Fibroblast of the conjunctiva (primary cell): ENCODE measurements at regions not wholly inside any gene's neighbourhood (a gene's known extent, or its start where the extent isn't known, plus 50 kb on each side); places are given as distances from the start of the nearest gene placed in this dataset.
A peak's percentile ranks its signal among the peaks of the same experiment; 100 is the strongest.

Source experiments
- DNase-seq: peaks from one replicate; pipeline ENCODE4 v3.0.0-alpha.2; 2010; ENCODE audit warnings: low read depth

DNA sequence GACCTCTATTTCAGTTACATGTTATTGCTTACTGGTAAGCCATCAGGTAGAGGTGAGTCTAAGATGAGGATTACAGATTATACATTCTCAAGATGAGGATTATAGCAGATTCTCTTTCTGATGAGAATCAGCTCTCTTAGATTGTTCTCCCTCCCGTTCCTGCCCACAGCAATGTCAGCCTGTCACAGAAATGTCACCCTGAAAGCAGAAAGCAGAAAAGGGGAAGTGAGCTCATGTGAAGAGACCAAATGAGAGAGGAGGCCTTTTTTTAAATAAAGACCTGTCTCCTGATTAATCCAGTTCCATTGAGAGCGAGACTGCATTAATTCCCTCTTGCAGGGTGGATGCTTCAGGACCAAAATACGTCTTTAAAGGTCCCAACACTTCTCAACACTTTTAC lies 445.6 kb downstream of the KCTD12 start:
- DNase-seq = no peak

DNA sequence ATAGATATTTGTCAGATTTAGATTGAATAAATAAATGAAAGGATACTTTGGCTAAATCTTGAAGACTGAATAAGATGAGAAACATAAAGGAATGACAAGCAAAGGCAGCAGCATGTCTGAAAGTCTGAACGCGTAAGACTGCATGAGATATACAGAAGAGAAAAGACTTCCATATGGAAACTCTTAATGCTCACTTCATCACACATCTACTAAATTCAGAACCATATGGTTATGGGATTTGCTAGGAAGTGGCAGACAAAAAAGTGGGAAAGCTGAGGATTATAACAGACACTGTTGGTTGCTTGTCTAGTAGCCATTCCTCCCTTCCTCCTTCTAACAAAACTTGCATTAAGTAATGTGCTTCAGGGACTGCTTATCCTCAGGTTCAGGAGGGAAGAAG lies 446.7 kb downstream of the KCTD12 start:
- no peak for DNase-seq

DNA sequence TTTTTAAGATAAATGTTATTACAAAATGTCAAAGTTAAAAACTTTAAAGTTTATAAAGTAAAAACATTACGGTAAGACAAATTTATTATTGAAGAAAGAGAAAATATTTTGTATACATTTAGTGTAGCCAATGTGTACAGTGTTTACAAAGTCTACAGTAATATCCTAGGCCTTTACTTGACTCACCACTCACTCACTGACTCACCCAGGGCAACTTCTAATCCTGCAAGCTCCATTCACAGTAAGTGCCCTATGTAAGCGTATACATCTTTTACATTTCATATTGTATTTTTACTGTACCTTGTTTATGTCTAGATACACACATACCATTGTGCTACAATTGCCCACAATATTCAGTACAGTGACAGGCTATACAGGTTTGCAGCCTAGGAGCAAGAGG lies 448.2 kb downstream of the KCTD12 start:
- DNase-seq = no peak

DNA sequence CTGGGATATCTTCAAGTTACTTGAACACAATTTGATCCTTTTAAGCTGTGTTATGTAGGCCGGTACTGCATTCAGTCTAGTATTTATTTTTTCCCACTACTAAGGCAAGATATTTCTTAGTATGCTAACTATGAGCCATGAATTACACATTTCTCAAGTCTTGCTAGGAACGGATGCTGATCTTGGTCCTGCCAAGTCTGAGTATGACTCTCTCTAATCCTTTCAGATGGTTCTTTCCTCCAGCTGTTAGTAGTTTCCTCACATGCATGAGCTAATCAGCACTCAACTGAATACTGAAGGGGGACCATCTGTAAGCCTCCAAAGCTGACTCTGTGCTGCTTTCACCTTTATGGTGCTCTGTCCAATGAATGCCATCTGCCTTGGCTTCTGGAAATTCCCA lies 460.3 kb downstream of the KCTD12 start:
- DNase-seq = peak; percentile 88

DNA sequence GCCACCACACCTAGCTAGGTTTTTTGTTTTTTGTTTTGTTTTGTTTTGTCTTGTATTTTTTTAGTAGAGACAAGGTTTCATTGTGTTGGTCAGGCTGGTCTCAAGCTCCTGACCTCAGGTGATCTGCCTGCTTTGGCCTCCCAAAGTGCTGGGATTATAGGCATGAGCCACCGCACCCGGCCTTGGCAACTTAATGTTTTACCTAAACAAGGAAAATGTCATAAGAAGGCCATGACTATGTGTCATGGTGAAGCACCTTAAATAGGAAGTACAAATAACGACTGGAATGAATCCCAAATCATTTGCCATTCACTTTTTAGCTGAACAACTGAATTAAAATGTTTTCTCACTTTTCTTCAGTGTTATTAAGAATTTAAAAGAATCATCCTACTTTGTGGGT lies 465.2 kb downstream of the KCTD12 start:
- DNase-seq = no peak

DNA sequence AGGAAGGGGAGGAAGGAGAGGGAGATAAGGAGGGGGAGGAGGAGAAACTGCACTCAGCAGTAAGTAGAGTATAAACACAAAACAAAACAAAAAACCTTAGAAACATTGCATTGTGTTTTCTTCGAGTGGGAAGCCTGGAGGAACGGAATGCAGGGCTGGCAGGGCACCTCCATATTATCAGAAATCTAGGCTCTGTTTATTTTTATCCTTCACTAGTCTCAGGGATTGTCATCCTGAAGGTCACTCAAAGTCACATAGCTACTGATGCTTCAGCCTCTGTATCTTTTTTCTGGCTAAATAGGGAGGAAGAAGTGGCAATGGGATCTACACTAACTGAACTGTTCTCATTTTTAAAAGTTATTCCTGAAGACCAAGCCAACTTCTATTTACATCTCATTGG lies 467.8 kb downstream of the KCTD12 start:
- DNase-seq = no peak

DNA sequence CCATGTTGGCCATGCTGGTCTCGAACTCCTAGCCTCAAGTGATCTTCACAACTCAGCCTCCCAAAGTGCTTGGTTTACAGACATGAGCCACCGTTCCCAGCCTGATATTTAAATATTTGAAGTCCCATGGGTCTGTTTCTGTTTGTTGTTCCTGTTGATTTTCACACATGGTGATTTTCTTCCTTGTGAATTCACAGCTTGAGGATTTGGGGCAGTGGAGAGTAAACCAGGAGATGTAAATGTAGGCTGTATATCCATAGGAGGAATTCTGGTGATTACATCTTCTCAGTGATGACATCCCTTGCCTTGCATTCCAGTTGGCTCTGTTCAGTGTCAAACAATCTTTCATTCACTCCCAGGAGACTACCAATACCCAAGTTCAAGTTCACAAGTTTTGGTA lies 471.9 kb downstream of the KCTD12 start:
- DNase-seq = no peak

DNA sequence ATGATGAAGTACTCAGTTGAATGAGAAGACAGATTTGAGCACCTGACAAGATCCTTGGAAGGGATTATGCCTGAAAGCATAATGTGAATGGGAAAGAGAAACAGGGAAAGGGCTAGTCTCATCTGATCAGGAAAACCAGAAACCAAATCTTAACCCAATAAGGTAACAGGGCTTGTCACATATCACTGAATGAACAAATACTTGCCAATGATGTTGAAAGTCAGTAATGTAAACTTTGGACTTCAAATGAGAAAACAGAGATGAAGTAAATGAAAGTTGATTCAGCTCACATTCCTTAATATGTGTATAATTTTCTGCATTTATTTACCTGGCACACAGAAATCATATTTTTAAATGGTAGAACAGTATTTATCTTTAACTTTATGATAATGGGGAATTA lies 480.0 kb downstream of the KCTD12 start:
- DNase-seq = no peak

DNA sequence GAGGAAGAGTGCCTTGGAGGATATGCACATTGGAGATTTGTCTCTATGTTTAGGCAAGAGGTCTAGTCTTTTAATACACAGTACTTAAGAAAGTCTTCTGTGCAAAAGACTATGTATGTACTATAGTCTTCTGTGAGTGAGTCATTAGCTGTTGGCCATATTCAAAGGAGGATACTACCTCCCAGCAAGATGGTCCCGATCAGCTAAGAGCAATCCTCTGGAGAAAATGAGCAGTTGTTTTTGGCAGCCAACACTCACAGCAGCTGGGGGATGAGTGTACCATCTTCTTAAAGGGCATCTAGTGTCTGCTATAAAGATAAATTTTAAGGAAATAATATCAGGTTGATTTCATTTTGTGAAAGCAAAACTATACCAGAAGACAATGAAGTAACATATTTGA lies 487.8 kb downstream of the KCTD12 start:
- peak; percentile 51 for DNase-seq

DNA sequence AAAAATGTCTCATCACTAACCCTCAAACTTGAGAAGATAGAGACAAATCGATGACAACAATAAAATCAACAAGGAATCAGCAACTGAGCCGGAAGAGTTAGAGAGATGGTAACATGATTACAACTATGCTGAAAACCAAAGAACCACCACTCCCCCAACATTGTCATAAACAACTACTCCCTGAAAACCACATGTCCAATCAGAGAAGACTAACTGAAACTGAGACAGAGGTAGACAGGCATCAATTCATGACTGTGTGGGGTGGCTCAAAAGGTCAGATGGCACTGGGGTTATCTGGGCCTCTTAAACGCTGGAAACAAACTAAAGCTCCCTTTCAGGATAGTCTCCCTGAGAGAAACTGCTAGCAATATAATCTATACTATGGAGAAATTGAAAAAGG lies 488.8 kb downstream of the KCTD12 start:
- no peak for DNase-seq

DNA sequence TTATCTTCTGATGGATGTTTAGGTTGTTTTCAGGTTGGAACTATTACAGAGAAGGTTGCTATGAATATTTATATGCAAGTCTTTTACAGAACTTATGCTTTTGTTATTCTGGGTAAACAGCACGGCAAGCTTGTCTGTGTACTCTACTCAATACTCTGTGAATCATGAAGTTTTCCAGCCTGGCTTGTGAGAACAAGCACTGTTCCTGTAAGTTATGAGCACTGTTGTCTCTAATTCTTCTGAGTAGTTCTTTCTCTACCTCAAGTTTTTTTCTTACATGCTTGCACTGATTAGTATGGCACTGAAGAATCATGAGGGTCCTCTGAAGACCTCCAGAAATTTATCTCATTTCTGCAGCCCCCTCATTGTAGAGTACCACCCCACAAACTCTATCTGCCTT lies 496.9 kb downstream of the KCTD12 start:
- DNase-seq = no peak

DNA sequence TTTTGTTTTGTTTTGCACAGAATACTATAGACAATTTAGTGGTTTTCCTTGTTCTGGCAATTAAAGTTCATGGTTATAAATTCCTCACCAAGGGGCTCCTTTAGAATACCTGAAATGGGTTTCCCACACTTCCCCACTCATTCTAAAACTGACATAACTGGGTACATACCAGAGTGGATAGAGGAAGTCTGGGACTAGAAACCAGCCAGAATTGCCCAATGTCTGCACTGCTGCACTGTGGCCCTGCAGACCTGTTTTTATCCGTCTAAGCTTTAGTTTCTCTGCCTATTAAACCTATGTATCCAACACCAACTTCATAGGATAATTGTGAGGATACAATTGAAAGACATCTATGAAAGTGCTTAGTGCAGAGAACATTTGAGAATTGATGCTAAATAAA lies 498.6 kb downstream of the KCTD12 start:
- no peak for DNase-seq

DNA sequence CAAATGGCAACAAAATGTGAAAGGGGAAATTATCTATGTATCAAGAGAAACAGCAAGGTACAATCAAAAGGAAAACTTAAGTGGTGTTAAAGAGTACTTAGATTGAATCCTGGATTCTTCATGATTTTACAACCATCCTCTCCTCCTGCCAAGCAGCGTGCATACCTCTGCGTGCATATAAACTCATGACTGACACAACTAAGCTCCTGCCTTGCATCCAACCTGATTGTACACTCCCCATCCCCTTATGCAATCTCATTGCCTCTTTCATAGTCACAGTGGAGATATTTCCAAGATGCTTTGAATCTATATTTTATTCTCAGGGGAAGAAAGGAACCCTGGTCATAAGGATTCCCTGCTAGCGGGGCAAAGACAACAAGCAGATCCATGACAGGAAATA lies 499.9 kb downstream of the KCTD12 start:
- DNase-seq = no peak

DNA sequence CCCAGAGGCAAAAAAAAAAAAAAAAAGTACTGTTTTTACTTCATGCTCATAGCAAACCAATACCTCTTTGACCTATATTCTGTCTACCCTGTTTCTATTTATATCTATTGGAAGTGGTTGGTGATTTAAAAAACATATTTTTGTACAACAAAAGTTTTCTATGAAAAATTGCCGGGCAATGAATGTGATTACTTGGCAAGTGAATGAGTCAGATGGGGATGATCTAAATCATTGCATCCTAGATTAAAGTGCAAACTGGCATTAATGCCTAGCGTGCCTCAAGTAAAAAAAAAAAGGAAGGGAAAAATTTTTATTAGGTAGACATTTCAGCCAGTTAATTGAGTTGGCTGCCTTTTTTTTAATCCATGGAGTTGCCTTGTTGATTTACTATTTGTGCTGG lies 500.6 kb downstream of the KCTD12 start:
- no peak for DNase-seq

DNA sequence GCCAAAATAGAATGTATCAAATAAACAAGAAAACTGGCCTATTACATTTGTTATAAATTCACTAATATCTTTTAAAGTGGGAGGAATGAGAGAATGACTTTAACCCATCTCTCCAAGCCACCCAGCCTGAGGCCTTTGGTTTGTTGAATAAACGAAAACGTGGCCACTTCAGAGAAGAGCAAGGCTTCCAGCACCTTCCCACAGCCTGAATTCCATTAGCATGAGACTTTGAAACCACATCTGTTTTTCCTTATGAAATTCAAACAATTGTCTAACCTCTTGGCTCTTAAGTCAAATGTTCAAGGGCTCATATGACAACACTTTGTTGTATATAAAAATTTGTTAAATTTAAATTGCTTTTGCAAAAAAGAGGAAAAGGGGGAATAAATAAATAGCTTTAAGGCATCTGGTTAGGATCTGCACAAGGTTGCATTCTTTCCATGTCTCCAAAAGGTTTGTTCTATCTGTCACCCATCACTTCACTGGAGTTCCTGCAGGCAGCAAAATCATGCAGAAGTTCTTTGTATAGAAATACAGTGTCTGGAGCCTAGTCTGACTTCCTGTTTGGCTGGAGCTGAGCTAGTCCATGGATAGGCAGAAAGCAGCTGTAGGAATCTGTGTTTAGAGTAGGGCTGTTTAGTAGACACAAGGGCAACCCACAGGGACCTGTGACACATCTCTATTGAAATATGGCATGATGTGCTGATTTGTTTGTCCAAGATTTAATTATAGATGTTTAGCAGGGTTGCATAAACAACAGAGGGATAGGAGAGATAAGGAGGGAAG lies 502.3 kb downstream of the KCTD12 start:
- DNase-seq = peak; percentile 86

DNA sequence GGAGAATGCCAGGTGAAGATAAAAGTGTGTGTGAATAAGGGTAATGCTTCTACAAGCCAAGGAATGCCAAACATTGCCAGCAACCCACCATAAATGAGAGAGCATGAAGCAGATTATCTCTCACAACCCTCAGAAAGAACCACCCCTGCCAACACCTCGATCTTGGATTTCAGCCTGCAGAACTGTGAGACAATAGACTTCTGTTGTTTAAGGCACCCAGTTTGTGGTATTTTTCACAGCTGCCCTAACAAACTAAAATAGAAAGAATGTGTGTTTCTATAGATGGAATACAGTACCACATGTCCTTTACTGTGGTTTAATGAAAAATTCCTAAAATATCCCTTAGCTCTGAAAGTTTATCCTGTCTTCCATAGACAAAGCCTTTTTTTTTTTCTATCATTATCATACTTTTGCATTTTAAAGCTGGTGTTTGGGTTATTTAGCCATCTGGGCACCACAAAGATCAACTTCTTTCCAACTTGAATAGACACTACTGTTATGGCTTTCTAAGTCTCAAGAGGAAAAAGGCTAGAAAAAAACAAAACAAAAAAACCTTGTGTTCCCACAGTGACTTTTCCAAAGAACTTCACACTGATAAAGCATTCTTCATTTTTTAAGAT lies 505.6 kb downstream of the KCTD12 start:
- no peak for DNase-seq

DNA sequence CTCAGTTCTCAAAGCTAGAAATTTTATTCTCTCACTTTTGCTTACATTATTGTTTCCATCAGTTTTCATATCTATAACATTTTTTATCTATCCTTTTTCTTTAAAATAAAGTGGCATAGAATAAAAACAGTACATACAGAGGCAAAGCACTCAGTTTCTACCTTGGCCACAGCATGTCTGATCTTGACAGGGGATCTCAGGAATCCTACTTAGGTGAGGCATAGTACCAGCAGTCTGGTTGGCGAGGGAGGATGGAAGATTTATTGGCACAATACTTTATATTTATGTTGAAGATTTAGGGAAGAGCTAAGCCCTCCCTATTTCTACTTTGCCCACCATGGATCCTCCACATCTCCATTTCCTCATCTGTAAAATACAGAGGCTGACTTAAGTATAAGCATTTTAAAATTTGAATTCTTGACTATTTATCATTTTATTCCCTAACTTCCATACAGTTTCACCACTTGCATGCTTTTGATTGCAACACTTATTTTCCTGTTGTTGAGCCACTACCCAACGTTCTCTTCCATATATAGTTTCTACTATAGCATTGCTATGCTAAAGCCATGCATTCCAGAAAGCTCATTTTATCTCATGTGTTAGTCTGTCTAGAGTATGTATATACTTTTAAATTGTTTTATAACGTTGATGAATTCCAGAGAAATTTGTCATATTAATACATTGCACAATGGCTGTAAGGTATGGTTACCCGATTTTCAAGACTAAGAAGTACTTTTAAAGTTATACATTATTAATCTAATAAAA lies 506.7 kb downstream of the KCTD12 start:
- no peak for DNase-seq

DNA sequence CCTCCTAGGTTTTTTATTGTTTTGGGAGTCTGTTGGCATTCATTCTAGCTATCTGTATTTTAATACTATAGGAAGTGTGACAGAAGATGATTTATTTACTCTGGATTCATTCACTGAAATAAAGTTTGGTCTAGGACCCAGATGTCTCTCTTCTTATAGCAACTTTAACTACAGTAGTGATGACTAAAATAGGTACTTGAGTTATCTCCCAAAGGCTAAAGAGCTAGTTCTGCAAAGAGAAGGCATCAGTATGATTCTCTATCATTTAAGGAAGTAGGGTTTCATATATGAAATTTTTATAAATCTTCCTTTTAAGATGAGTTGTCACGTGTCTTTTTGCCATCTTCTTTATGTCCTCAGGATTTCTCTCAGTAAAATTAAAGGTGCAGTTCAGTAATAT lies 507.4 kb downstream of the KCTD12 start:
- DNase-seq = no peak

DNA sequence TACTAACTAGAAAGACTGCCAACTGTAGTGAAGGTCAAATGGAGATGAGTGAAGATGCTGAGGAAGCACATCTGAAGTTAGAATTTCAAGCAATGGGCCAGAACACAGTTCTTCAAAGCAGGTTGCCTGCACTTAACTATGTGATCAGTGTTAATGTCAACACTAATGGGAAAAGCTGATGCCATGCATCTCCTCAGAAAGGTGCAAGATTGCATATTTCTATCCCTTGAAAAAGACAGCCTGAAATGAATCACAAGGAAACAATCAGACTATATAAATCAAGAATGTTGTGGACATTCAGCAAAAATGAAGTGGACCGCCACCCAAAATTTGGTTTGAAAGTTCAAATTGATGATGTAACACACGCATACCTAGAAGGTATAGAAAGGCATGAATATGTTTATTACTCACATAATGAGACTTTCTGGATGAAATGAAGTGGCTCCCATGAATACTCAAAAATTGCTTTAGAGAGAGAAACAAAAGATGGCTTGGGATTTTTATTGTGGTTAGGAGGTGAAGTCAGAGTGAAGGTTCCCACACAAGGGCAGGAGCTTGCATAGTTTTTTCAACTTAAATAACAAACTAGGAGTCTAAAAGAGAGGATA lies 522.4 kb downstream of the KCTD12 start:
- DNase-seq = no peak

DNA sequence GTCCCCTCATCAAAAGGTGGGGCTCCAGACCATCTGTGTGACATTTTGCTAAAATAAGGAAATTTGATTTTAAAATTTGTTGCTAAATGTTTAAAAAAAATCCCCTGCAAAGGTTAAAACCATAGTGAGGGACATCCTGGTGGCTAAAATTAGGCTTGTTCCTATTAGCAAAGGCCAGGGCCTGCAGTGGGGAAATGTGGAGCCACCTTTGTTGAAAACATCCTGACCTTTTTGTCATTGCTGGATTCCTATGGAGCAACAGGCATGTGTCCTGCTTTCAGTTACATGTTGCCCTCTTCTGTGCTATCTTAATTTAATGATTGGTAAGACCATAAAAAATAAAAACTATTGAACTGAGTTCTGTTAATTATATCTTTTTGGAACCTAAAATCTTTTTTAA lies 524.3 kb downstream of the KCTD12 start:
- DNase-seq = no peak

DNA sequence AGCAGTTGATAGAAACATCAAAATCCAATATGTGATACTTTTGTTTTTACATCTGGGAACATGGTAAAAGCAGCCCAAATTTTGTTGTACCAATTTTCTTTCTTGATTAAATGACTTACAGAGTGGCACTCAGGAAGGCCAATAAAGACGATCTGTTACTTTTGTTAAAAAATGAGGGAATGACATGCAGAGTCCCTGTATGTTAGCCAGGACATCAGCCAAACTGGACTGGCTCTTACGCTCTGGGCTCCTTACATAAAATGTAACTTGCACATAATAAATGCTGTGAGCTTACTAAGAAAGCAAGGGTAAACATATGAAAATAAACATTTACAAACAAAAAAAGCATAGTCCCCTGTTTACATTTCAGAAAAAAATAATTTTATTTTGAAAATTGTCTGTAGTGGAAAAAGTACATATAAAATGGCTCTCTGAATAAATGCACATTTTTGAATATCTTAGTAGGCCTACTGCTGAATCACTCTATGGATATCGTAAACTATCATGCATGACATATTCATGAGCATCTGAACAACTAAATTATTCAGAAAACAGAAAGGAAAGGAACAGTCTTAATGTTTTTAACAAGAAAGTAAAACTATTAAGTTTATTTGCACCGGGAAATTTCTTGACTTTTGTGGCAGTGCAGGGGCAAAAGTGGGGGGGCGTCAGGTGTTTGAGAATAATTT lies 534.5 kb downstream of the KCTD12 start:
- DNase-seq = no peak

DNA sequence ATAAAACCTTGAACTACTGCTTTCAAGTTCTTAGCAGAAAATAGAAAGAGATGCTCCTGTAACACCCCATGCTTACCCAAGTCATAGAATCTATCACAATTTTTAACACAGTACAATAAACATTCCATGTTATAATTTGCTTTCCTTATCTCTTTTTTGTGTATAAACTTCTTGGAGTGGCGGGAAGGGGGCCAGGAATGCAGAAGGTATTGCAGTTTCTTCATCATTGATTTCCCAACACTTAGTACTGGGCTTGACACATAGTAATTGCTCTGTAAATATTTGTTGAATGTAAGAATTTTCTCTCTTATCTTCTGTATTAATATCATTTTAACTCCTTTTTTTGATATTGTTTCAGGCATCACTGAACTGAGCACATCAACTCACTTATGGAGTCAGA lies 535.8 kb downstream of the KCTD12 start:
- DNase-seq = no peak
